HCT116 (cell line): ENCODE measurements at regions not wholly inside any gene's neighbourhood (a gene's known extent, or its start where the extent isn't known, plus 50 kb on each side); places are given as distances from the start of the nearest gene placed in this dataset.

Experiments
- ATAC-seq: fragments of 200-7000 bp; cut with Tn5 transposase; 2 replicates; pipeline ENCODE4 v1.9.1; 2020; ENCODE audit warnings: mild to moderate bottlenecking, moderate library complexity
- BruUV-seq: library from RNA; stranded (reverse); fragments of 400-500 nt; replicated peaks from 2 replicates; lab custom pipeline; 2021; lab: Mats Ljungman, UMichigan
- CTCF ChIA-PET: fragments of 300-600 bp; sonication (Branson Sonifier 250); formaldehyde crosslinking; loops from one replicate; lab custom pipeline; 2021; ENCODE audit warnings: antibody characterized with exemption; lab: Charles Lee
- POLR2A ChIA-PET: fragments of 300-600, 350-600 bp; sonication (Branson Sonifier 250); formaldehyde crosslinking; loops from one replicate; lab custom pipeline; 2021; ENCODE audit warnings: antibody characterized with exemption; lab: Charles Lee
- RAD21 ChIA-PET, 2 experiments: fragments of 300-600 bp; sonication (Branson Sonifier 250); formaldehyde crosslinking; loops; one replicate each; lab custom pipeline; 2023; ENCODE audit warnings: low total read pairs in 2 of 2; ENCODE audit not compliant: uncharacterized antibody in 2 of 2, unreplicated experiment in 2 of 2, low non-redundant PET in 1 of 2; lab: Charles Lee
- DNase-seq: peaks from one replicate; pipeline ENCODE4 v3.0.0-alpha.2; 2010; ENCODE audit warnings: low read depth, low spot score
- H2AFZ ChIP-seq: fragments of 200-600 bp; shearing (Covaris generic), sonication (generic); 2 replicates; pipeline ENCODE4 v1.6.1; 2017; ENCODE audit warnings: low read depth, mixed run types, mixed read lengths, antibody characterized with exemption, low read length; ENCODE audit not compliant: poor library complexity, severe bottlenecking
- H3K27ac ChIP-seq: 2 replicates; pipeline ENCODE4 v1.5.1; 2012; ENCODE audit warnings: low read depth, low read length
- H3K27me3 ChIP-seq: fragments of 200-600 bp; sonication (generic); 2 replicates; pipeline ENCODE4 v1.6.1; 2016; ENCODE audit warnings: mixed run types, low read length, mixed read lengths; ENCODE audit not compliant: insufficient read depth
- H3K36me3 ChIP-seq, 2 experiments: fragments of 200-500 bp in 1 of 2; fragments of 200-600 bp in 1 of 2; sonication (Bioruptor generic) in 1 of 2; sonication (generic) in 1 of 2; 2 replicates each; pipeline versions ENCODE4 v1.5.1 to v1.6.1; 2014 to 2016; ENCODE audit warnings: low read length in 2 of 2, inconsistent platforms in 1 of 2, mixed read lengths in 1 of 2, mixed run types in 1 of 2; ENCODE audit not compliant: insufficient read depth in 2 of 2, control insufficient read depth in 1 of 2
- H3K4me1 ChIP-seq, 2 experiments: fragments of 200-600 bp in 1 of 2; sonication (generic) in 1 of 2; 2 replicates each; pipeline versions ENCODE4 v1.5.1 to v1.6.1; 2012 to 2017; ENCODE audit warnings: low read length in 2 of 2, inconsistent platforms in 1 of 2, mild to moderate bottlenecking in 1 of 2, mixed read lengths in 1 of 2, mixed run types in 1 of 2, moderate library complexity in 1 of 2; ENCODE audit not compliant: insufficient read depth in 2 of 2, control insufficient read depth in 1 of 2
- H3K4me2 ChIP-seq: fragments of 200-600 bp; sonication (generic); 2 replicates; pipeline ENCODE4 v1.6.1; 2017; ENCODE audit warnings: mixed run types, low read length, mixed read lengths
- H3K4me3 ChIP-seq, 2 experiments: fragments of 200-600 bp in 1 of 2; sonication (generic) in 1 of 2; replicated peaks in 1 of 2; 2 replicates each; pipeline ENCODE4 v1.5.1; 2011 to 2016; ENCODE audit warnings: low read length in 2 of 2, control low read depth in 1 of 2, low read depth in 1 of 2, mild to moderate bottlenecking in 1 of 2, mixed read lengths in 1 of 2, mixed run types in 1 of 2
- H3K79me2 ChIP-seq: fragments of 200-600 bp; sonication (generic); 2 replicates; pipeline ENCODE4 v1.6.1; 2017; ENCODE audit warnings: mild to moderate bottlenecking, mixed run types, low read length, moderate library complexity, mixed read lengths; ENCODE audit not compliant: insufficient read depth
- H3K9ac ChIP-seq: fragments of 200-600 bp; sonication (generic); 2 replicates; pipeline ENCODE4 v1.6.1; 2016; ENCODE audit warnings: low read length, mixed read lengths
- H3K9me2 ChIP-seq: fragments of 200-600 bp; sonication (generic), shearing (Covaris generic); 2 replicates; pipeline ENCODE4 v1.6.1; 2017; ENCODE audit warnings: mixed run types, mild to moderate bottlenecking, moderate library complexity; ENCODE audit not compliant: insufficient read depth
- H3K9me3 ChIP-seq, 2 experiments: fragments of 200-500 bp in 1 of 2; fragments of 200-600 bp in 1 of 2; sonication (Bioruptor generic) in 1 of 2; sonication (generic) in 1 of 2; 2 replicates each; pipeline ENCODE4 v1.6.1; 2014 to 2017; ENCODE audit warnings: low read length in 2 of 2, mixed read lengths in 2 of 2, inconsistent platforms in 1 of 2, low read depth in 1 of 2, mild to moderate bottlenecking in 1 of 2, mixed run types in 1 of 2, moderate library complexity in 1 of 2; ENCODE audit not compliant: control insufficient read depth in 1 of 2, insufficient read depth in 1 of 2
- H4K20me1 ChIP-seq: fragments of 200-600 bp; sonication (generic), shearing (Covaris generic); 2 replicates; pipeline ENCODE4 v1.6.1; 2017; ENCODE audit warnings: mixed run types, mild to moderate bottlenecking, moderate library complexity; ENCODE audit not compliant: insufficient read depth
- CBX3 ChIP-seq: IDR thresholded peaks from 2 replicates; pipeline ENCODE4 v1.6.1; 2012; ENCODE audit warnings: low read depth
- CEBPB ChIP-seq: IDR thresholded peaks from 2 replicates; pipeline ENCODE4 v1.6.1; 2012; ENCODE audit warnings: low read depth
- CTCF ChIP-seq, 3 experiments: fragments of 200-600 bp in 1 of 3; sonication (generic) in 1 of 3; IDR thresholded peaks in 2 of 3; conservative IDR thresholded peaks in 1 of 3; 2 replicates each; pipeline ENCODE4 v1.5.1; 2012 to 2017; ENCODE audit warnings: low read depth in 2 of 3, low read length in 2 of 3, antibody characterized with exemption in 1 of 3, borderline replicate concordance in 1 of 3, control low read depth in 1 of 3, mild to moderate bottlenecking in 1 of 3, mixed read lengths in 1 of 3, mixed run types in 1 of 3, moderate library complexity in 1 of 3; ENCODE audit not compliant: insufficient read depth in 1 of 3
- ELF1 ChIP-seq: IDR thresholded peaks from 2 replicates; pipeline ENCODE4 v1.6.1; 2012; ENCODE audit warnings: low read depth, borderline replicate concordance
- EZH2 ChIP-seq: fragments of 200-600 bp; sonication (generic); IDR thresholded peaks from 2 replicates; pipeline ENCODE4 v1.6.1; 2017; ENCODE audit warnings: antibody characterized with exemption, mixed run types
- FOSL1 ChIP-seq: IDR thresholded peaks from 2 replicates; pipeline ENCODE4 v1.6.1; 2012; ENCODE audit warnings: low read depth
- JUND ChIP-seq: IDR thresholded peaks from 2 replicates; pipeline ENCODE4 v1.6.1; 2012
- POLR2AphosphoS5 ChIP-seq: IDR thresholded peaks from 2 replicates; pipeline ENCODE4 v1.6.1; 2011; ENCODE audit warnings: mild to moderate bottlenecking, low read depth, low read length, moderate library complexity
- REST ChIP-seq: IDR thresholded peaks from 2 replicates; pipeline ENCODE4 v1.6.1; 2012; ENCODE audit warnings: low read depth
- SIN3A ChIP-seq: IDR thresholded peaks from 2 replicates; pipeline ENCODE4 v1.6.1; 2012; ENCODE audit warnings: low read depth
- SP1 ChIP-seq: IDR thresholded peaks from 2 replicates; pipeline ENCODE4 v1.6.1; 2012; ENCODE audit warnings: low read depth
- YY1 ChIP-seq: IDR thresholded peaks from 2 replicates; pipeline ENCODE4 v1.6.1; 2011; ENCODE audit warnings: low read length, low read depth, moderate library complexity, mild to moderate bottlenecking; ENCODE audit not compliant: insufficient replicate concordance; ENCODE audit errors: extremely low read depth
- ZBTB33 ChIP-seq: IDR thresholded peaks from 2 replicates; pipeline ENCODE4 v1.6.1; 2011; ENCODE audit warnings: mild to moderate bottlenecking, low read length, moderate library complexity; ENCODE audit not compliant: insufficient replicate concordance; ENCODE audit errors: extremely low read depth
- ZFX ChIP-seq: fragments of 450-650 bp; IDR thresholded peaks from 2 replicates; pipeline ENCODE4 v1.6.1; 2017
- ZNF274 ChIP-seq: fragments of 200-500 bp; sonication (Bioruptor generic); IDR thresholded peaks from 2 replicates; pipeline ENCODE4 v1.6.1; 2014; ENCODE audit warnings: mild to moderate bottlenecking, low read depth, low read length, inconsistent platforms
- intact Hi-C: fragments of 100-400 bp; cut with micrococcal nuclease; formaldehyde crosslinking; loops from 2 replicates; pipeline ENCODE4 v1.10.0; 2022
- TF ChIP-seq, protein P1 (sequence below): IDR thresholded peaks from 2 replicates; pipeline ENCODE4 v1.6.1; 2012

DNA sequence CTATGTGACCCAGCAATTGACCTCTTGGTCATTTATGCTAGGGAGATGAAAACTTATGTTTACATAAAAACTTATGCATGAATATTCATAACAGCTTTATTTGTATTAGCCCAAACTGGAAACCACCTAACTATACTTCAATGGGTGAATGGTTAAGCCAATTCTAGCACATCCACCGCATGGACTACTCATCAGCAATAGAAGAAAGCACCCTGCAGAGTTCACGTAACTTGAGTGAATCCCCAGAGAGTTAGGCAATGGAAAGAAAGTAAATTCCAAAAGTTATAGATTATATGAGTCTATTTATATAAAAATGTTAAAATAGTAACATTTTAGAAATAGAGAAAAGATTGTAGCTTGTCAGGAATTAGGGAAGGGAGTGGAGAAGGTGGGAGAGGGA lies 60.2 kb upstream of the NRG3 start:
- Histone ChIP-seq H2AFZ (no peak overlapping the region), H4K20me1 (no peaks in the 10 kb centered on the region), H3K4me2 (no peak overlapping the region), H3K9me3 (peaks cover 7 to 16% of the 10 kb centered on the region in 2 experiments; a peak in 2 of 4 replicates), H3K27ac (no peak overlapping the region), H3K9ac (no peak overlapping the region), H3K79me2 (no peaks in the 10 kb centered on the region), H3K4me3 (no peak overlapping the region), H3K27me3 (no peaks in the 10 kb centered on the region), H3K9me2 (no peaks in the 10 kb centered on the region), H3K36me3 (no peaks in the 10 kb centered on the region), H3K4me1 (no peaks in the 10 kb centered on the region)
- CTCF ChIA-PET, result no interaction called here
- intact Hi-C loops, result no loop called here
- no TSS peak for BruUV-seq
- POLR2A ChIA-PET, result no interaction called here
- RAD21 ChIA-PET, result no interaction called here
- ATAC-seq (no peak), DNase-seq (no peak)
- no peak for TF ChIP-seq ZNF274
- TF ChIP-seq POLR2AphosphoS5, result no peak
- TF ChIP-seq ELF1, result no peak
- TF ChIP-seq JUND, result no peak
- TF ChIP-seq, protein P1, sequence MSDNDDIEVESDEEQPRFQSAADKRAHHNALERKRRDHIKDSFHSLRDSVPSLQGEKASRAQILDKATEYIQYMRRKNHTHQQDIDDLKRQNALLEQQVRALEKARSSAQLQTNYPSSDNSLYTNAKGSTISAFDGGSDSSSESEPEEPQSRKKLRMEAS, result no peak
- no peak for TF ChIP-seq CEBPB
- no peak for TF ChIP-seq FOSL1
- TF ChIP-seq ZFX, result no peak
- no peak for TF ChIP-seq CBX3
- no peak for TF ChIP-seq CTCF (IDR thresholded peaks at IDR 0.05 in 2 of 3, conservative IDR thresholded peaks at IDR 0.05 in 1 of 3; ENCODE audit: borderline replicate concordance in 1 of 3, insufficient read depth in 1 of 3, low read depth in 2 of 3, low read length in 2 of 3)
- no peak for TF ChIP-seq REST
- TF ChIP-seq ZBTB33, result no peak
- no peak for TF ChIP-seq SIN3A
- no peak for TF ChIP-seq YY1
- TF ChIP-seq EZH2, result no peak
- TF ChIP-seq SP1, result no peak
